ENCODE measurements at regions not wholly inside any gene's neighbourhood (a gene's known extent, or its start where the extent isn't known, plus 50 kb on each side); places are given as distances from the start of the nearest gene placed in this dataset.
"Not testable (repeated sequence)": the region's sequence is repeated elsewhere in the genome, so short reads cannot be mapped to it uniquely, and the experiment has no call there.

DNA sequence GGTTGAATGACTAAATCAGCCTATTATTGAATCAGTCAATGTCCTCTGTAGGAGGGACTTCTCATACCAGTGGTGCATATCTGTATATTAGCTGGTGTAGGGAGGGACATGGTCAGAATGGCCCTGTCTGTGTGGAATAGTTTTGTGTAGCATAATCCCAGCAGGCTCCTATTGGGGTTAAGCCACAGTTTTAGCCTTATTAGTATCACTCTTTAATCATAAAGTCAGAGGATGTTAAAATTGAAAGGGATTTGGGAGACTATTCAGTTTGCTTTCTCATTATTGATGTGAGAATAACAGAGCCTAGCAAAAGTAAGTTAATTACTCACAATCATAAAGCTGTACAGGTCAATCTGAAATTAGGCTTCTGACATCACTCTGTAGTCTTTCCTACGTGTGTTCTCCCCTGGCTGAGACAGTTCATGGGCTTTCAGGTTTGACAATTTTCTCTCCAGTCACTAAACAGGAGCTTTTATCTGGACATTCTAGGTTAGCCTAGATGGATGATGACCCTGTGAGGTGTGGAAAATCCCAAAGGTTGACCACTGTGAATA lies 99.2 kb upstream of the ERV3-1 start:
- H3K4me1 ChIP-seq; H3K9me3 ChIP-seq; H3K4me3 ChIP-seq; H3K36me3 ChIP-seq; intact Hi-C loops (cut with DNase I; ENCODE audit: low total_unique reads); DNase-seq (ENCODE audit: low spot score in 2 of 2); H3K27me3 ChIP-seq; H3K27ac ChIP-seq: not testable (repeated sequence)

DNA sequence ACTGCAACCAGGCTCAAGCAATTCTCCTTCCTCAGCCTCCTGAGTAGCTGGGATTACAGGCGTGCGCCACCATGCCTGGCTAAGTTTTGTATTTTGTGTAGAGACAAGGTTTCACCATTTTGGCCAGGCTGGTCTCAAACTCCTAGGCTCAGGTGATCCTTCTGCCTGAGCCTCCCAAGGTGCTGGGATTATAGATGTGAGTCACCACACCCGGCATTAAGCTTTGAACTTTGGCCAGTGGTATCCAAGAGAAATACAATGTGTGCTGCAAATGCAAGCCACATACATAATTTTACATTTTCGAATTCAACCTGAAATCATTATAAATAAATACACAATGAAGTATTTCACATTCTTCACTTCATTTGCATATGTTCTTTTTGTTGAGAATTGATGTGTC lies 94.0 kb upstream of the ERV3-1 start:
- H3K9me3 ChIP-seq; H3K27ac ChIP-seq; H3K27me3 ChIP-seq; H3K4me1 ChIP-seq; H3K4me3 ChIP-seq; H3K36me3 ChIP-seq; DNase-seq (ENCODE audit: low spot score in 2 of 2); intact Hi-C loops (cut with DNase I; ENCODE audit: low total_unique reads): not testable (repeated sequence)

DNA sequence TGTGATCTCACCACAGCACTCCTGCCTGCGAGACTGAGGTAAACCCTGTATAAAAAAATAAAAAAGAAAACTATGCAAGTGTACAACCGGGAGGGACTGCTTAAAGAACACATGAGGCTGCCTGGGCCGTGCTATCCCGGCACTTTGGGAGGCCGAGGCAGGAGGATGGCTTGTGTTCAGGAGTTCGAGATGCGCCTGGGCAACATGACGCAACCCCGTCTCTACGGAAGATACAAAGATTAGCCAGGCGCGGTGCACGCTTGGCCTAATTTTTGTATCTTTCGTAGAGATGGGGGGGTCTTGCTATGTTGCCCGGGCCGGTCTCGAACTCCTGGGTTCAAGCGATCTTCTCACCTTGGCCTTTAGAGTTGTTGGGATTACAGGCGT lies 75.2 kb upstream of the ERV3-1 start:
- H3K4me3 ChIP-seq, result peak overlapping the region; percentile 56 to 91 (median 77)
- H3K27ac ChIP-seq, result peak overlapping the region; percentile 90 to 93
- DNase-seq (ENCODE audit: low spot score in 2 of 2); H3K27me3 ChIP-seq; intact Hi-C loops (cut with DNase I; ENCODE audit: low total_unique reads); H3K4me1 ChIP-seq; H3K9me3 ChIP-seq; H3K36me3 ChIP-seq: not testable (repeated sequence)

DNA sequence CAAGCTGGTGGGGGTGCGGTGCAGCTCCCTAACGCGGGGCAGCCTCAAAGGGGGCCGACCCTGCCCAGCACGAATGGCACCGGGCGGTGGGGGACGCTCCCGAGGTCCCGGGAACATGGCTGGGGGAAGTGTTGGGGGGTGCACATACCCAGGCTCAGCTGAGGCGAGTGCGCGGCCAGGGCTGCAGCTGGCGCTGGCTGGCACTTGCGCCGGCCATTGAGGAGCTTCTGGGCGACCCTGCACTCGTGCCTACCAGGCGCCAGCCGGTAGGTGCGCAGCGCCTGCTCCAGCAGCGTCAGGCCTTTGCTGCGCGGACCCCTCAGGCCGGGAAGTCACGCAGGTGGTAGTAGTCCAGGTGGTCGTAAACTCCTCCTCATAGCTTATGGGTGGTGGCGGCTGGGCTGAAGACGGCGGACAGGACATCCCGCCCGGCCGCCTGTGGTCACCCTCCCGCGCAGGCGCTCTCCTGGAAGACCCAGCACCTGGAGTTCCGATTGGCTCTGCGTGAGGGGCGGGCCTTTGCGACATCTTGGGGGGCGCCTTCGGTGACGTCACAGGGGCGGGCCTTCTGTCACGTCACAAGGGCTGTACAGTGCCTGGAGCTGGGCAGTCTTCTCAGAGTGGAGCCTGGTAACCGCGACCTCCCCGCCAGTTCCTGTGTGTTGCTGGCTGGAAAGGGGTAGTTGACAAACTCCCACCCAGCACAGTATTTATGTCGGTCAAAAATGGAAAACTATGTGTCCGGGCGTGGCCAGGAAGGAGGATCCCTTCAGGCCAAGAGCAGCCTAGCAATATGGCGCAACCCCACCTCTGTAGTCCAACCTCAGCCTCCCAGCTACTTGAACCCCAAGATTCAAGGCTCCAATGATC lies 74.5 kb upstream of the ERV3-1 start:
- H3K4me1 ChIP-seq; H3K36me3 ChIP-seq; H3K27me3 ChIP-seq; H3K9me3 ChIP-seq; intact Hi-C loops (cut with DNase I; ENCODE audit: low total_unique reads): not testable (repeated sequence)
- peak; percentile 96 to 97 for DNase-seq (ENCODE audit: low spot score in 2 of 2)
- Histone ChIP-seq H3K4me3 (peak overlapping the region; percentile 56 to 91 (median 77)), H3K27ac (peak overlapping the region; percentile 90 to 93)
- TF ChIP-seq POLR2A (IDR thresholded peaks at IDR 0.05), result peak; percentile 31
- peak in 1 of 3 donors; percentile 90 for TF ChIP-seq POLR2AphosphoS5 (IDR thresholded peaks at IDR 0.05)

DNA sequence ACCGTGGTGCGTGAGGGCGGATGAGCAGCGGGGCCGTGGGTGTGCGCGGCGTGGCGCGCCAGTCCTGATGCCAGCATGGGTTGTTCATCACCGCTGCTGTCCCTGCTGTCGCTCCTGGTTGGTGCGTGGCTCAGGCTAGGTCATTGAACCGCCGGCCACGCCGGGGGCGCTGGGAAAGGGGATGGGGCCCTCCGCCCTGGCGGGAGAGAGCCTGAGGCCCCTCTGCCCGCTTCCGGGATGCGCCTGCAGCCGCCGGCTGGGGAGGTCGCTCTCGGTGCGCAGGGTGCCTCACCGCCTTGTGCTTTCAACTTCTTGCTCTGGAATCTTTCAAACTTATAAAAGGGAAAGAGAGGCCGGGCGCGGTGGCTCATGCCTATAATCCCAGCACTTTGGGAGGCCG lies 68.5 kb upstream of the ERV3-1 start:
- intact Hi-C loops (cut with DNase I; ENCODE audit: low total_unique reads); H3K9me3 ChIP-seq; H3K27me3 ChIP-seq; H3K36me3 ChIP-seq; DNase-seq (ENCODE audit: low spot score in 2 of 2); H3K4me1 ChIP-seq; H3K27ac ChIP-seq; H3K4me3 ChIP-seq: not testable (repeated sequence)

DNA sequence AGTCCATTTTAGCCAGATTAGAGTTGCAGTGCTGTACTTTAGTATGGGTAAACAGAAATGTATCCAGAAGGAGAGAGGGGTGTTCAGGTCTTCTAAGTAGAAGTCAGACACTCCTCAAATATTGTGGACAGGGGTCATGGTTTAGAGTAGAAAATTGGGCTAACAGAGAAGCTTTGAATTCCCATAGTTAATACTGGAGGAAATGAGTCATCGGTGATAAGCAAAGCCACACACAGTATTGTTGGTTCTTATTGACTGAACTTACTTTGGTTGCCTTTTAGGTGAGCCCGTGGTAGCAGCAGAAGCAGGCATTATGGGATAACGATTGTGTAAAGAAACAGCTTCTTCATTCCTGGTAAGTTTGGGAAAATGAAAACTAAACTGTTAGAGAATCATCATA lies 66.7 kb upstream of the ERV3-1 start:
- intact Hi-C loops (cut with DNase I; ENCODE audit: low total_unique reads), result not testable (repeated sequence)

DNA sequence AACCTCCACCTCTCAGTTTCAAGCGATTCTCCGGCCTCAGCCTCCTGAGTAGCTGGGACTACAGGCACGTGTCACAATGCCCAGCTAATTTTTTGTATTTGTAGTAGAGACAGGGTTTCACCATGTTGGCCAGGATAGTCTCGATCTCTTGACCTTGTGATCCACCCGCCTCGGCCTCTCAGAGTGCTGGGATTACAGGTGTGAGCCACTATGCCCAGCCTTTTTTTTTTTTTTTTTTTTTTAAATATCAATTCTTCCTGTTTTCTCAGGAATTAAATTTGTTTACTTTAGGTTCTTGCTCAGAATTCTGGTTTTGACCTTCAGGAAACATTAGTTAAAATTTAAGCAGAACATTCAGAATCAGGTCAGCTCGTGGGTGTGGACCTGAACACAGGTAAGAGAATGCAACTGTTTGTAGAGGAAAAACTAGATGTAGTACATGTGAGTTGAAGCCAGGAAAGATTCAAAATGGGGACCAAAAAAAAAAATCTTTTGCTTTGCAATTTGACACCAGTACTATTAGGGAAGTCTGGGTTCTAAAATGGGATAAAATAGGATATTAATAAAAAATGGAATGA lies 65.5 kb upstream of the ERV3-1 start:
- intact Hi-C loops (cut with DNase I; ENCODE audit: low total_unique reads); H3K27me3 ChIP-seq; DNase-seq (ENCODE audit: low spot score in 2 of 2): not testable (repeated sequence)

More for the DNA sequence above, 66.7 kb upstream of the ERV3-1 start:
- not testable (repeated sequence) for H3K27me3 ChIP-seq; H3K4me3 ChIP-seq; H3K9me3 ChIP-seq; DNase-seq (ENCODE audit: low spot score in 2 of 2); H3K36me3 ChIP-seq; H3K4me1 ChIP-seq; H3K27ac ChIP-seq

DNA sequence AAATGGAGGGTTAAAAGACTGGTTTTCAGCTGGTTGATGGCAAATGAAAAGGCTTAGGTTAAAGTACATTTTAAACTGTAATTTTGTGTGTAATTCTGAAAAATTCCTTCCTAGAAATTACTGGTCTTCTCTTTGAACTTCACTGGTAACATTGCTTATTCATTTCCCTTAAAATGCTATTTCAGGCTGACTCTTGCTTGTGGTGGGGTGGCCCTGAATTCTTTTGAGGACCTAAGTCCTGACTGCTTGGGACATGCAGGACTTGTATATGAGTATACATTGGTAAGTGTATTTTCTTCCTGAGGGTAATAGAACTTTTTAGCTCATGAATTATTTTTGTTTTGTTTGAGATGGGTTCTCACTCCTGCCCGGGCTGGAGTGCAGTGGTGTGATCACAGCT lies 63.0 kb upstream of the ERV3-1 start:
- H3K36me3 ChIP-seq; H3K27me3 ChIP-seq; DNase-seq (ENCODE audit: low spot score in 2 of 2); H3K4me1 ChIP-seq; H3K27ac ChIP-seq; intact Hi-C loops (cut with DNase I; ENCODE audit: low total_unique reads); H3K4me3 ChIP-seq; H3K9me3 ChIP-seq: not testable (repeated sequence)

More for the DNA sequence above, 65.5 kb upstream of the ERV3-1 start:
- not testable (repeated sequence) for H3K4me1 ChIP-seq, H3K9me3 ChIP-seq, H3K4me3 ChIP-seq, H3K36me3 ChIP-seq, H3K27ac ChIP-seq

DNA sequence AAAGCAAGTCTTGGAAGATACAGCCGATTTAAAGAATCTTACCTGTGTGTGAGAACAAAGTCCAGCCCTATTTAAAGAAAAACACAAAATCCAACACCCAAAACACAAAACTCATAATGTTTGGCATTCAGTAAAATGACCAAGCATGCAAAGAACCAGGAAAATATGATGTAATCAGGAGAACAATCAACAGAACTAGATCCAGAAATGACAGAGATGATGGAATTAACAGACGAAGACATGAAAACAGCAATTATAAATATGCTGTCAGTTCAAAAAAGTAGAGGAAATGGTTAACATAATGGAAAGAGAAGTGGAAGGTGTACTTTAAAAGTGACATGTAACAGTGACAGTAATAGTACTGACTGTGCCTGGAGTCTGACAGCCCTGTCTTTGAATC lies 56.1 kb upstream of the ERV3-1 start:
- DNase-seq (ENCODE audit: low spot score in 2 of 2), result not testable (repeated sequence)

DNA sequence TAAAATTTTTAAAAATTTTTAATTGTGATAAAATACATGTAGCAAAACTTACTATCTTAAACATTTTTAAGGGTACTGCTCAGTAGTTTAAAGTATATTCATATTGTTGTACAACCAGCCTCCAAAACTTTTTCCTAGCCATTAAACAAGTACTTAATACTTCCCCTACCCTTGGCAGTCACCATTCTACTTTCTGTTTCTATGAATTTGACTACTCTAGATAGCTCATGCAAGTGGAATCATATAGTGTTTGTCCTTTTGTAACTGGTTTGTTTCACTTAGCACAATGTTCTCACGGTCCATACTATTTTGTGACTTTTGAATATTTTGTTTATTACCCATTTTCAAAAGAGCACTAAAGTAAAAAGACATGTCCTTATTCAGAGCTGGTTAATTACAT lies 52.8 kb upstream of the ERV3-1 start:
- intact Hi-C loops (cut with DNase I; ENCODE audit: low total_unique reads); H3K27me3 ChIP-seq; H3K9me3 ChIP-seq; H3K4me1 ChIP-seq; H3K36me3 ChIP-seq; DNase-seq (ENCODE audit: low spot score in 2 of 2); H3K4me3 ChIP-seq; H3K27ac ChIP-seq: not testable (repeated sequence)

More for the DNA sequence above, 56.1 kb upstream of the ERV3-1 start:
- not testable (repeated sequence) for H3K9me3 ChIP-seq, H3K36me3 ChIP-seq, H3K27me3 ChIP-seq, H3K4me1 ChIP-seq, H3K4me3 ChIP-seq, H3K27ac ChIP-seq
- intact Hi-C loops (cut with DNase I; ENCODE audit: low total_unique reads), result loop anchor here (5.0 kb wide), 1 partner anchor 125 kb away; no protein-coding TSS in a partner anchor

All from breast epithelium (tissue), 4 donors.